ENCODE measurements at regions not wholly inside any gene's neighbourhood (a gene's known extent, or its start where the extent isn't known, plus 50 kb on each side); places are given as distances from the start of the nearest gene placed in this dataset.

DNA sequence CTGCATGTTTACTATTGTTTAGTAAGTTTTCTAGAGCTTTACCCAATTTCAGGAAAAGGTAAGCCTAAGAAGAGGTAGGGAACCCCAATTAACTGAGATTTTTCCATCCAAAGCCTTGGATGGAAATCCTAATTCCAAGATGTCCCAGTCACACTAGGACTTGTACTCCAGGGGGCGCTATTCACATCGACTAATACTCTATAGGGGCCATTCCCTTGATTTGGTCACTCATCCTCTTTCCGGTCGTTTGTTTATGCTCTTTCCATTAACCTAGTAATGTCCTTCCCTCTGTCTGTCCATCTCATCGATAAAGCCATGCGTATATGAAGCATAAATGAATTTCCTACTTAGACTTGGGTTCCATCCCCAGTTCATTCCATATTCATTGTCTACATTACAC, 80.8 kb upstream of the FUCA2 start:
- DNase-seq, result no peak

DNA sequence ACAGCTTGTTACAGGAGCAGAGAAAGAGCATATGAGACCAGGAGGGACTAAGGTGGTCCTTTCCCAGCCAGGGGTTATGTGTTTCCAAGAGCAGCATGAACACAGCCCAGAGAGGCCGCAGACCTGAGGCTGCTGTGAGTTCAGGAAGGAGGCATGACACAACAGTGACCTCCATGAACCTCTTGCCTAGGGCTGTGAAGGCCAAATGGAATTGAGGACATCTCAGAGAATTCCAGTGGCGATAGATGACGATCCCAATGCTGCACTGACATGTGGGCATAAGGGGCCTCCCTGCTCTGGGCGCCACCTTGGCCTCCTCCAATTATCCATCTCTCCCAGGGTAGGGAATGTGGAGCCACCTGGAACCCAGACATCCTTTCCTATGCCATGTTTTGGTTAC, 79.9 kb upstream of the FUCA2 start:
- DNase-seq, result no peak

DNA sequence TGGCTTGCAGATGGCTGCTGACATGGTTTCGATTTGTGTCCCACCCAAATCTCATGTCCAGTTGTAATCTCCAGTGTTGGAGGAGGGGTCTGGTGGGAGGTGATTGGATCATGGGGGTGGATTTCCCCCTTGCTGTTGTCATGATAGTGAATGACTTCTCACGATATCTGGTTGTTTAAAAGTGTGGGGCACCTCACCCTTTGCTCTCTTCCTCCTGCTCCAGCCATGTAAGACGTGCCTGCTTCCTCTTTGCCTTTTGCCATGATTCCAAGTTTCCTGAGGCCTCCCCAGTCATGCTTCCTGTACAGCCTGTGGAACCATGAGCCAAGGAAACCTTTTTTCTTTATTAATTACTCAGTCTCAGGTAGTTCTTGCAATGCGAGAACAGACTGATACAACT, 77.6 kb upstream of the FUCA2 start:
- no peak for DNase-seq

DNA sequence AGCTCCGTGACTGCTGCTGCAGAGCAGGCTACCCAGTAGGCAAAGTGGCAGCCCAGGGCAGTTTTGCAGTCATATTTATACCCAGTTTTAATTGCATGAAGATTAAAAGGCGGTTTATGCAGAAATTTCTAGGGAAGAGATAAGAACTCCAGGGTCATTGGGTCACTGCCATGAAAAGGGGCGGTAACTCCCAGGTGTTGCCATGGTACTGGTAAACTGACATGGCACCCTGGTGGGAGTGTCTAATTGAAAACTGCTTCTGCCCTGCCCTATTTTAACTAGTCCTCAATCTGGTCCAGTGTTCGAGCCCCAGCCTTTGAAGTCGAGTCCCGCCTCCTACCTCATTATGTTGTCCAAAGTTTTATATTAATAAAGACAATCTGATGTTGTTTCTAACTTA, 75.0 kb upstream of the FUCA2 start:
- no peak for DNase-seq

- DNase-seq, result no peak
Observed at GRCh38 chr6:143585716-143586115, 74.2 kb upstream of the FUCA2 start.

DNA sequence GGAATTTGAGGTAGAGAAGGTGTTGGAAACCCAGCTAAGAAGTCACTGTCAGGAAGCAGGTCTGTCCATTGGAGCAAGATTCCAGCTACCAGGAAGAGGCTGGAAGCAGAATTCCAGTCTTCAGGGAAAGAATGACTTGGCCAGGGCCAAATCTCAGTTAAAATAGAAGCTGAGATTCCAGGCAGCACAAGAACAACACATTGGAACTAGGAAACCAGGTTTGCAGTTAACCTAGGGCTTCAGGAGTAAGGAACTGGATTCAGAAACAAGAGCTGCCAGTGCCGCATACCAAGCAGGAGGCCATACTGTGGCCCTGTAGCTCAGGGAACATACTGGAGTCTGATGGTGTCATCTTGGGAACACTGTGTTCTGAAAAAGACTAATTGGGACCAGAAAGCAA, 73.7 kb upstream of the FUCA2 start:
- no peak for DNase-seq

DNA sequence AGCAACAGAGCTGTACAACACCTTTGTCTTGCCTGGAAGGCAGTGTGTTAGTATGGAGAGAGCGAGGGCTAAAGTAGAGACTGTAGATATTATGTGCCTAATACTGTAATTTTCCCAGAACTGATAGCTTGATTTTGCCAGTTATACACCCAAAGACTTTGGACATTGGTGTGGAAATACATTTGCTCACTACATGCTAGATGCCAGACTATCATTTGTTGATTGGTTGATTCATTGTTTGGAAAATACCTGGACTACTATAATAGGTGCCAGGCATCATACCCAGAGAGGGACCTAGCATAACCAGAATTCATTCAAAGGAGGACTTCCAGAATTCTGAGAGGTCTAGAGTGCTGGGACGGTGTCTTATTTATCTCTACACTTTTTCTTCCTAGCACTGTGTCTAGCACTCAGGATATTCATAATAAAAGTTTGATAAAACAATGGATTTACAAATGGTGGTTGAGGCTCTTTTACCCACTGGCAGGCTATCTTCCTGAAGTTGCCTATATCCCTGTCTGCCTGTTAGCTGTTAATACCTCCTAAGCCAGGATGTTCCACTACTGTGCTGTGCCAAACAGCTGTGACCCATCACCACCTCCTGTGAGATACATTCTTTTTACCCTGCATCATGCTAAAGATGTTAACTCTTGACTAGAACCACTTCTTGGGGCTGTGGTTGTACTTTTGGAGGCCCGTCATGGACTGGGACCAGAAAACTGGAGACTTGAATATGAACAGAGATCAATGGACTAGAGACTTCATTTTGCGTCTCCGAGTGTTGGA, 72.2 kb upstream of the FUCA2 start:
- no peak for DNase-seq

DNA sequence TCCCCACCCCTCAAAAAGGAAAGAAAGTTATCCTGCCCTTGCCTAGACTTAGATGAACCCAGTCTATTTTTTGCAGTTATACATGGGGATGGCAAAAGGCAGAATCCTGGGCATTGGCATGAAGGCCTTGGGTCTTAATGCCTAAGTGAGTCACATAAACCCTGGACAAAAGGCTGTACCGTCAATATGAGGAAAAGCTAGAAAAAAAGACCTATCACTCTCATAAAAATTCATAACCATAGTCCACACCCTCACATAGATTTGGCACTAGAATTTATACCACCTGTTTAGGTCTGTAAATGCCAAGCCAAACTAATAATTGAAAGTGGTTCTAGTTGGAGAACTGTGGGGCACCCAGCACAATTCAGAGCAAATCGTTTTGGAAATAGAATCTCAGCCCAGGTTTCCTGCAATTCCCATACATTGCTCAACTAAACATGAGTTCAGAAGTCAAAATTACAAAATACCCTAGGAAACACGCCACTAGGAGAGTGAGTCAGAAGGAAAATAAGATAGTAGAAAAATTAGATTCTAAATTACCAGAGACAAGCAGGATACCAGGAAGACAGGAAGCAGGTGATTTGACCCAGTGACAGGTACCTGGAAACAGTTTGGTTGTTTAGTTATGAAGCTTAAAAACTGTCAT, 70.4 kb upstream of the FUCA2 start:
- no peak for DNase-seq

- DNase-seq, result no peak
Observed at GRCh38 chr6:143579703-143580102, 68.2 kb upstream of the FUCA2 start.

DNA sequence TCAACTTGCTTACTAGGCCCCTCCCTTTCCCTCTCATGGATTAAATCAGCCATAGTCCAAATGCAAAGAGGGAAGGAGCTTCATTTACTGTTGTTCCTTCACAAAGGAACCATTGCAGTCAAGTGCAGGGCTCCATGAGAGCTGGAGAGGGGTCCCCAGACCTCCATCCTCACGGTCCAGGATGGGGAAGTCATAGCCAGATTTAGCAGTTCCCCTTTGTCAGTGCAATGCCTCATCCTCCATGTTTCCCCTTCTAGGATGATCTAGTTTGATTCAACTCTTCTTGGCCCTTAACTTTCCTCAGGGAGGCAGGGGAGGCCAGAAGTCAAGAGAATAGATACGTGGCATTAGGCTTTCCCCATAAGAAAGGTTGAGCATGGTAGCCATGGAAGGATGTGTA, 66.5 kb upstream of the FUCA2 start:
- DNase-seq, result no peak

- DNase-seq, result no peak
Observed at GRCh38 chr6:143575901-143576426, 64.4 kb upstream of the FUCA2 start.

GRCh38 chr6:143575440-143575839, 63.9 kb upstream of the FUCA2 start:
- DNase-seq, result peak in 4 of 5 donors; percentile 25 to 67 (median 40)

DNA sequence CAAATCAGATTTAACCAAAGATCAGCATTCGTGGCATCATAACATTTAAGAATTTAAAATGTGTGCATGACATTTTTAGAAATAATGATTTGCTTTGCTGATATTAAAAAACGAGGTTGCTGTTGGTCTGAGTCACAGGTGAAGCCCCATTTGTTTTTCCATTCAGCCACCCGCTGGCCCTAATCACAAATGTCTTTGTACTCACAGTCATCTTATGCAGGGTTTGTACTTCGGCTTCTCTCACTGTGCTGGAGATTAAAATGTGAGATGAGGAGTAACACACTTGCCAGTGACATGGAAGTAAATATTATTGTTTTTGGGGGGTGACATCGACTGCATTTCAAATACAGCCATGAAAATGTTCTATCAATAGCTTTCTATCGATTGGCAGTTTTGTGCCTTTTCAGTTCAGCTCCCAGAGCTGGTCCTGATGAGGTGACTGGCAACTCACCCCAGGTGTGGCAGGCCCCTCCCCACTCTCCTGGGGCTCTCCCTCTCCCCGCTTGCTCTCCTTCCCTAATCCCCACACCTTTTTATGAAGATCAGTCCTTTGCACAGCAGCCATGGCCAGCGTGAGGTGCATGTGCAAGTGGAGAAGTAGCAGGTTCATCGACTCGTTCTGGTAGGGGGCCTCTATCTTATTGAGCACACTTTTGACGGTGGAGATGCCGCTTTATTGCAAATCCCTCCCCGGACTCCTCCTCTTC, 58.8 kb upstream of the FUCA2 start:
- DNase-seq, result no peak

DNA sequence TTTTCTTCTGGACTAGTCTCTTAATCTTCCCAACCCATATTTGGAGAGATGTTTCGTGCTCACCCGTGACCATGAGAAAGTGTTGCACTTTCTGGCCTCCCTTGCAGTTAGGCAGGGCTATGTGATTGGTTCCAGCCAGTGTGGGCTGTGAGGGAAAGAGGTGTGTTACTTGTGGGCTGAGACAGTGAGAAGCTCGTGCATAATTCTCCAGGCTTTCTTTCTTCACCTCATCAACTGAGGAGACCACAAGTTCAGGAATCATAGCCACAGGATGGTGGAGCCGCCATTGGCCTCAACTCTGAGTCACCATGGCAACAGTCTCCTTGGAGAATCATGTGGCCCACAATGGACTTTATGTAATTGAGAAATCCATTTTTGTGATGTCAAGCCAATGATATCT, 57.5 kb upstream of the FUCA2 start:
- DNase-seq, result no peak

GRCh38 chr6:143564484-143565017, 53.0 kb upstream of the FUCA2 start:
- no peak for DNase-seq

- DNase-seq, result no peak
Observed at GRCh38 chr6:143562143-143562542, 50.6 kb upstream of the FUCA2 start.

Data from T-helper 1 cell (primary cell).